Stimulated activated CD4-positive, alpha-beta T cell treated with anti-CD3 and anti-CD28 coated beads, Interleukin-12 subunit alpha, Interleukin-12 subunit beta, amount 100 ng/mL, for 24 hours (primary cell): ENCODE measurements at regions not wholly inside any gene's neighbourhood (a gene's known extent, or its start where the extent isn't known, plus 50 kb on each side); places are given as distances from the start of the nearest gene placed in this dataset.
A peak's percentile ranks its signal among the peaks of the same experiment; 100 is the strongest.
"Not testable (repeated sequence)": the region's sequence is repeated elsewhere in the genome, so short reads cannot be mapped to it uniquely, and the experiment has no call there.

Experiments
- DNase-seq, 2 experiments: peaks; one replicate each; pipeline ENCODE4 v3.0.0-alpha.2; 2020; ENCODE audit warnings: low read depth in 2 of 2

DNA sequence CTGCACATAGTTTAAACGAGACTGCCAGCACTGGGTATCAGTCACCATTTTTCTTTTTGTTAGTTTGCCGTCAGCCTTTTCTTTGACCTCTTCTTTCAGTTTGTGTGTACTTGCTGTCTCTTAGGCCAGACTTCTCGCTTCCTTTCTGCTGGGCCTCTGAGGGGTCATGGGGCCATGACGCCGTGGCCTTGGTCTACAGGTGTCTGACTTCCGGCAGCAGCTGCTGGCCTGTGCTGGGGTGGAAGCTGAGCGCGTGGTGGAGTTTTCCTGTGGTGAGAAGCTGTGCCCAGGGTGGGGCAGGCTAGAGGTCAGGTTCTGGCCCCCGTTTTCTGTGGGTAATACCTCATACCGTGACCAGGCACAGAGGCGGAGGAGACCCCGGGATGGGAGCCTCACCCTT lies 101.6 kb upstream of the PZP start:
- DNase-seq = not testable (repeated sequence)

DNA sequence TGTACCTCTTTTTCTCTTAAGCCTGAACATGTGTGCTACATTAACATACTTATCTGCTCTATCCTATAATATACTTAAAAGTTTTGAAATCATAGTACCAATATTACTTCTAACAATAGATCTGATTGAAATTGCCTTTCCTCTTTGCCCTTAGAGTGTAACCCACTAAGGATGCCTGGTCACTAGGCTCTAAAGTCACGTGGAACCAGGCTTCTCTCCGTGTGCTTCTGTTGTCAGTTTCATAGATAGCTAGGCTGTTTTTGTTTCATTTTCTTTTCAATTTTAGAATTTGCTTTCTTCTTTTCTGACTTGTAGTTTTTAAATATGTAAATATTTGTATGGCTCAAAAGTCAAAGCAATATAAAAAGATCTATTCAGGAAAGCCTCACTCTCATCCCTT lies 100.5 kb upstream of the PZP start:
- DNase-seq = not testable (repeated sequence)

DNA sequence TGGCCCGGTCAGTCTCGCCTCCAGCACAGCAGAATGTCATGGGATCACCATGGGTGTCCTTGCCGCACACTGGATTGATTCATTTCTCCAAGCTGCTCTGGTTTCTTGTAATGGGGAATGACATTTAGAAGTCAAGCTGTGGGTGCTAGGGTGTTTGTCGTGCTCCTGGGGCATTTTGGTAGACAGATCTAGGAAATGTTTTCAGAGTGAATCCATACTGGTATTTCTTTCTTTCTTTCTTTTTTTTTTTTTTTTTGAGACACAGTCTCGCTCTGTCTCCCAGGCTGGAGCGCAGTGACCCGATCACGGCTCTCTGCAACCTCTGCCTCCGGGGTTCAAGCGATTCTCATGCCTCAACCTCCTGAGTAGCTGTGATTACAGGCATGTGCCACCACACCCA lies 100.0 kb upstream of the PZP start:
- not testable (repeated sequence) for DNase-seq

DNA sequence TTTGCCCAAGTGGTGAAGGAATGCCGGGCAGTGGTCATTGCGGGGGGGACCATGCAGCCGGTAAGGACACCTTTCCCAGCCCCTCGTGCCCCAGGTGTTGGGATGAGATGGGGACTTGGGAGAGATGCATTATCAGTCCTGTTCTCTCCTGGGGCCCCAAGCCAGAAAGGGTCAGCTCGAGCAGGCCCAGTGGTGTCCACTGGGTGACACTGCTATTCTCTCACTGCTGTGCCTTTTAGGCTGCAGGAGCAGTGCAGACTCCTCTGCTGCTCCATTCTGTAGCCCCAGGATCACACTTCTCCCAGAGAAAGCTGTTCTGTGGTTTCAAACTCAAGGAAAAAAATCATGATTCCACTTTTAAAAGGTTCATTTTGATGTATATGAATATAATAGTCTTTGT lies 99.1 kb upstream of the PZP start:
- not testable (repeated sequence) for DNase-seq

DNA sequence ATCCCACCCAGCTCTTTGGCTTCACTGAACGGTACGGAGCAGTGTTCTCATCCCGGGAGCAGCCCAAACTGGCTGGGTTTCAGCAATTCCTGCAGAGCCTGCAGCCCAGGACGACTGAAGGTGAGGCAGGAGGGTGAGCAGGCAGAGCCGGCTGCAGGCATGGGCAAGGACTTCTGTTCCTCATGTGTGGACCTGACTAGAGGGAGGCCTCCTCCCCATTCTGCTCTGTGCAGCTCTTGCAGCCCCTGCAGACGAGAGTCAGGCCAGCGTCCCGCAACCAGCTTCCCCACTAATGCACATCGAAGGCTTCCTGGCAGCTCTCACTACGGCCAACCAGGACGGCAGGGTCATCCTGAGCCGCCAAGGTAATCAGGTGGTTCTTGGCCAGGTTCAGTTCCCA lies 97.8 kb upstream of the PZP start:
- DNase-seq = not testable (repeated sequence)

DNA sequence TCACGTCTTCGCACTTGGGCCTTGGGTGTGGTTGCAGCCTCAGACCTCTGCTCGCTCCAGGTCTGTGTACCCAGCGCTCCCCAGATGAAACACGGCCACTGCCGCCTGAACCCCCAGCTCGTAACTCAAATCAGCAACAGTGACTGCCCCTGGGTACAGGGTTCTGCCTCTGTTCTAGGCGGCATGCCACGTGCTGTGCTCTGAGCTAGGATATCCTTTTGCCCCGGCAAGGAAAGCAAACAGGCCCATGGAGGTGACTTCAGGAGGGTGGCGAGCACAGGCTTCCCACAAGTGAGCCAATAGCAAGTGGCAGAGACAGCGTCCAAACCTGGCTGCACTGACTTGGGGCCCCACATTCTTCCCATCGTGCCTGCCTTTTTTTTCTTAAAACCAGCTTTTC lies 96.3 kb upstream of the PZP start:
- DNase-seq = not testable (repeated sequence)

DNA sequence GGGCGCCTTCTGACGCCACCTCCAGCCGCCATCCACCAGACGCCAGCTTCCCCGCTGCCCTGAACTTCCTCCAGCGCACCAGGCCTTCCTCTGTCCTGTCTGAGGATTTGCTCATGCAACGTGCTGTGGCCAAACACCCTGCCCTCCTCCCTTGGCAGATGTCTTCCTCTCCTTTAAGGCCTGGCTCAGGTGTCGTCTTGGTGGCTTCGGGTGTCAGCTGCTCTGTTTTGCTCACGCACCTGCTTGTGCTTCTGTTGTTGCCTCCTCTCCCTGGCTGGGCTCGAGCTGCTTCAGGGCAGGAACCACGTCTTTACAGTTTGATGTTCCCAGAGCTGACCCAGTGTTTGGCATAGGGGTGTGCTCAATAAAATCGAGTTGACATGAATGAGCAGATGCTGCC lies 87.7 kb upstream of the PZP start:
- not testable (repeated sequence) for DNase-seq

DNA sequence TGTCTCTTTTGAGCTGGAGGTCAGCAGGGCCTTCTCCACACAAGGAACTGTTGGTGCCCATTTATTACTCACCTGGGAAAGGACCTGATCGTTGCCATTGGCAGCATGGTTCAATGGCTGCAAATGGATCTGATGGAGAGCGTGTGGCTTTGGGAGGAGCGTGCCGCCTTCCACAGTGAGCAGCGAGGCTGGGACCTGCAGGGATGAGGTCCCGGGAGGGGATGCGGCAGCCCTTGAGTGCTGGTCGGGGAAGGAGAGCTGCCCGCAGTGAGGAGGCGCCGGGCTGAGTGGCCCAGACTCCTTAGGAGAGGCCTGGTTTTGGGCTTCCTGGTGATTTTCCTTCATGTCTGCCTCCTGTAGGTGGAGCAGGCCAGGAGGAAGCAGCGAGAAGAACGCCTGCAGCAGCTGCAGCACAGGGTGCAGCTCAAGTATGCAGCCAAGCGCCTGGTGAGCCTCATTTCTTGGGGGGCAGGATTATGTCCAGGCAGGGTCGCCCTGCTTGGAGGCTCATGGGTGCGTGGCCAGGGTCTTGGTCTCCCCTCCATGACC lies 86.0 kb upstream of the PZP start:
- not testable (repeated sequence) for DNase-seq

DNA sequence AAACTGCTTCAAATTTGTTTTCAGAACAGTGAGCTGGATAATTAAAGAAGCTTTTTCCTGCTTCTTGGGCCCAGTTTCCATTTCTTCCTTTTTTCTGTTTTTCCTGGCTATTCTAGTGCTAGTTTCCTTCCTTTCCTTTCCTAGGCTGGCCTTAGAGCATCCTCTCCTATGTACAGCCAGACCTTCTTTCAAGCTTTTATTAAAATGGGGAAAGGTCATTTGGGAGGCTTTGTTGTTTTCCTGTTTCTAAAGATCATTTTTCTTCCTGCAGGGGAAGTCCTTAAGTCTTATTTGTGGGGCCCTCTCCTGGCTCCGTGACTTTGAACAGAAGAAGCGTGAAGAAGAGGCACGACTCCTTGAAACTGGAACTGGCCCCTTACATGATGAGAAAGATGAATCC lies 85.2 kb upstream of the PZP start:
- not testable (repeated sequence) for DNase-seq

DNA sequence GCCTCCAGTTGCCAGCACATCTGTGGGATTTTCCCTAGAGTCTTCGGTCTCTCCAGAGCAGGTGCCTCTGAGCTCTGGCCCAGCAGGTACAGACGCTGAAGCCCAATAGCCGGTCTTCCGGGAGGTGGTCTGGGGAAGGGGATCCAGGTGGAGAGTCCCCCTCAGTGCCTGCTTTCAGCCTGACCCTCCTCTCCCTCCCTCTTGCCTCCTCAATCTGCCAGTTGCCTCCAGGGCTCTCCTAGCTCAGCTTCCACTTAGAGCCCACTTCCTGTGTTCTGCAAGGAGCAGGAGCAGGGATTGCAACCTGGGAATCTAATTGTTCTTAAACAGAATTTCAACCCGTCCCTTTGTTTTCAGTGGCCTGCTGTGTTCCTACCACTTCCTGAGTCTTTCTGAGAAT lies 81.8 kb upstream of the PZP start:
- not testable (repeated sequence) for DNase-seq

DNA sequence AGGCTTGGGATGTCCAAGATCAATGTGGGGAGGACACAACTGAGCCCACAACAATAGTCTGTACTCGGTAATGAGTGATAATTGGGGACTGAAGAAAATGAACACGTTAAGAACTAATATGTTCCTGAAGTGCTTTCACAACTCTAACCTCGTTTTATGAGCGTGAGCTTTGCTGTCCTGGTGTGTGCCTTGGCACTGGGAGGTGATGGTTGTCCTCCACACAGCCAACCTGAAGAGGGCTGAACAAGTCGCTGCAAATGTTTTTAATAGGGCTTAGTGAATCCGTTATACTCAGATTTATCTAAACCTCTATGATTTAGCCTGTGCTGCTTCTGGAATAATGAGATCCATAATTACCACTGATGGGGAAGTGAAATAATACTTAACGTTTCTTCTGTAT lies 76.5 kb upstream of the PZP start:
- not testable (repeated sequence) for DNase-seq

DNA sequence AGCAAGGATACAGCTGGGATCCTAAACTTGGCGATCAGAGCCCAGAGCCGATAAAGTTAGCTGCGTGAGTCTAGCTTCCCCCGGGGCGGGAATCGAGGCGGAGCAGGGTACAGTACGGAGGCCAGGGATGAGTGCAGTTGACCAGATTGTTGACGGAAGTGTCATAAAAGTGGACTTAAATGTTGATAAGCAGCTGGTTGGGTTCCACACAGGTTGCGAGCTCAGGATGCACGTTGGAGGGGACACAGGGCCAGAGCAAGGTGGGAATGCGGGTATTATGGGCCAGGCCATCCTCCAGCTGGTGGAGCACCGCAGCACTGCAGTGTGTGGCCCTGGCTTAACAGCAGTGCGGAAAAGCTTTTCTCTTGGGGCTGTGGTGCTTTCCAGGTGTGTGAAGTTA lies 76.0 kb upstream of the PZP start:
- not testable (repeated sequence) for DNase-seq

DNA sequence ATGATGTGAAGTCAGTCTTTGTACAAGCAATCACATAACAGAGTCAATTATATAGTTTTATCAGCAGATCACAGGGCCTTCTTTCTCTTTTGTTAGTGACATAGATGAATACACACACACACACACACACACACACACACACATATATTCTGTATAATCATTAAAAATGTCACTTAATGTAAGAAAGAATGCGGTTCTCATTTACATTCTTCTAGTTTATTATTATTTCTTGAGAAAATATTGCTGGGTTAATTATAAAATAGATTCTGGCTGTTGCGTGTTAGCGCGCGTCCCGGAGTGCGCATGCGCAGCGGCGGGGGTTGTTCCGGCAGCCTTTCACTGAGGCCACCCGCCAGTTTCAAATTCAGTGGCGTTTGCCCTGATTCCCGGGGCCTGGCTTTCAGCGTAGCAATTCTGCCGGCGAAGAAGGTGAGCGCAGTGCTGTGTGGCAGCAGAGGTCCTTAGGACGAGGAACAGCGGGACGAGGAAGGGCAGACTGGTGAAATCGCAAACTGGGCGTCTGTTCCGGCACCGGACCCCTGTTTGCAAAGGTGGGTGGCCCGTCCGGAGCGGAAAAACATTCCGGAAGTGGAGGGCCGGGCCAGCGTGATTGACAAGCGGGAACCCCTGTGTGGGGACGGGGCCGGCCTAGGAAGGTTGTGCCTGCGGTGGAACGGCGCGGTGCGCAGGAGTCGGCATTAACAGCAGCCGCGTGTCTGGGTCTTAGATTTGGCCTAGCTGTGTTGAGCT lies 75.3 kb upstream of the PZP start:
- DNase-seq = peak; percentile 44 to 63

DNA sequence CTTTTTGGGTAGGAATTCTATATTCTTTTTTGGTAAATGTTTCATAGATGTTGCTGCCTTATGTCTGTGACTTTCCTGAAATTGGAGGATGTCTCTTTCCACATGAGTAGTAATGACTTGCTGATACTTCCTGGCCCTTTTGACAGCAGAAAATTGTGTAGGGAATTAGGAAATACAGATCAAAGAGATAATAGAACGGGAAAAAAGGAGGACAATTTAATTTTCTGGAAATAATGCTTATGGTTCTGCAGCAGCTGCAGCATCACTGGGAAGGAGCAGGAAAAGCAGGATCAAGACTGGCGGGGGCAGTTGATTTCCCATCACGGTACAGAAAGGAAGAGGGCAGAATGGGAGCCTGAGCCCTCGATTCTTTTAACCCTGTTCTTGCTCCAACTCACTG lies 68.8 kb upstream of the PZP start:
- DNase-seq = no peak

DNA sequence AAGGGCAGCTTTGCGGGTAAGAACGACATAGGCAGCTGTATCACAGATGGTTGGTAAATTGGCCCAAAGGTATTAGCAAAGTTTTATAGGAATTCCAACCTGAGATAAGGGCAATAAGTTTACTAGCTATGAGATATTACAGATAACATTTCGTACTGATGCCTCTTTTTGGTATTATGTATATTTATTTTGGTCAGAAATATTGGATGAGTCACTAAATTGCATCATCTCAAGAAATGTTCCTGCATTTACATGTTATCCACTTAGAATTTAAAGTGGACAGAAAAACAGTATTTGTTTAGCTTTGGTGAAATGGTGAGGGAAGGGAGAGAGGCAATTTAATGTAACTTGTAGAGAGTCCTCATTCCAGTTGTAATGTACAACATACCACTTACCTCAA lies 65.1 kb upstream of the PZP start:
- DNase-seq = no peak

DNA sequence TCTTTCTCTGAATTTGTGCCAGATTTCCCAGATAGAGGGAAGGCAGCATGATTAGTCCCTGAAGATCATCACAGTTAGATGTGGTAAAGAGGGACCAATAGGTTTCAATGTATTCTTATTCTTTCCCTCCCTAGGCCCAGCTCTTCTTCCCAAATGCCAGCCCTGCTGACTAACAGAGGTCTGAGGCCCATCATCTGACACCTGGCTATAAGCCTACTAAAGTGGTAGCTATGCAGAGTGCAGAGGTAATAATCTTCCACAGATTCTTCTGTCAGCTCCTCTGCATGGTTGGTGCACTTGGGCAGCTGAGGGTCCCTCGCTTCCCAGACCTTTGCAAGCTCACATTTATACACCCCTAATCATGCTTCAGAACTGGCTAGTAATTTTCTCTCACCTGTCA lies 63.7 kb upstream of the PZP start:
- no peak for DNase-seq

DNA sequence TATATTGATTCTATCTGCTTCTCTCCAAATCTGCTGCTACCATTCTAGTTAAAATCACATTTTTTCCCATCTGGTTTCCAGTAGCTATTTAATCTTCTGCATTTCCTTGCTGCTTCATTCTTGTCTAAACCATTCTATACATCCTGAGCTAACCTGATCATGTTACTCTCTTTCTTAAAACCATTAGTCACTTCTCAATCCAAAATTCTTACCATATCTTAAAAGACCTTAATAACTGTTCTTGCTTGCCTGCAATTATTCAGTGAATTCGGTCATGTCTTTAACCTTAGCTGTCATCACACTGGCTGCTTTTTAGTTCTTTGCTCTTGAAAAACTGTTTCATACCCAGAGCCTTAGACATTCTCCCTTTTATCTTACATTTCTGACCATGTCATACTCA lies 56.4 kb upstream of the PZP start:
- no peak for DNase-seq

DNA sequence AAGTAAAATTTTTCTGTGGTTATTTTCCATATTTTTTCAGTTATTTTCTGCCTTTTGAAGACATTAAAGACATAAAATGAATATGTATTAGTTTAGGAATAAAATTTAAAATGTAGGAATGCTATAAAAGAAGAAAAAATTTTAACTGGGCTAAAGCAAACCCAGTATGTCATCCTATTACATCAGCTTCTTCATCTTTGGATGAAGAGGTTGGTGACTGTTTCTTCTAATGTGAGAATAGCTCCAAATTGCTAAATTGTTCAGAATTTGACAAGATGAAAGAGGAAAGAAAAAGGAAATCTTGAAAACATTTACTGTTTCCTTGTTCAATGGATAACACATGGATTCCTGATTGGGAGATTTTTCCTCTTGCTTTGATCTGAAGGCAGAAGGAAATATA lies 52.7 kb upstream of the PZP start:
- DNase-seq = no peak

DNA sequence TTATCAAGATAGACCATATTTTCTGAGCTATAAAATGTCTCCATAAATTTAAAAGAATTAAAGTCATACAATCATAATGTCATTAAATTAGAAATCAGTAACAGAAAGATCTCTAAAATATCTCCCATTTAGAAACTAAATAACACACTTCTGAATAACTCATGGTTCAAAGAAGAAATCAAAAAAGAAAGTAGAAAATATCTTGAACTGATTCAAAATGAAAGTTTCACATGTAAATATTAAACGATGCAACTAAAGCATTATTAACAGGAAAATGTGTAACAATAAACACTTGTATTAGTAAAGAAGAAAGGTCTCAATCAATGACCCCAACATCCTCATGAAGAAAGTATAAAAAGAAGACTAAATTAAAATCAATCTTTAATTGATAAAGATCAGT lies 50.5 kb upstream of the PZP start:
- no peak for DNase-seq
